HEK293T (cell line): ENCODE measurements at regions not wholly inside any gene's neighbourhood (a gene's known extent, or its start where the extent isn't known, plus 50 kb on each side); places are given as distances from the start of the nearest gene placed in this dataset.

ENCODE experiments used
- CTCF ChIA-PET: fragments of 350-600 bp; formaldehyde crosslinking; extraction: SDS; loops from one replicate; lab custom pipeline; 2021; ENCODE audit warnings: antibody characterized with exemption, inconsistent platforms; lab: Yijun Ruan, JAX
- POLR2A ChIA-PET: fragments of 350-600 bp; formaldehyde crosslinking; extraction: SDS; loops from one replicate; lab custom pipeline; 2020; ENCODE audit warnings: antibody characterized with exemption, inconsistent platforms; lab: Yijun Ruan, JAX
- DNase-seq: peaks from one replicate; pipeline ENCODE4 v3.0.0; 2012; ENCODE audit warnings: mixed read lengths; ENCODE audit errors: extremely low spot score
- ARNT ChIP-seq: fragments of 450-650 bp; IDR thresholded peaks from 2 replicates; pipeline ENCODE4 v1.6.1; 2017; ENCODE audit warnings: mild to moderate bottlenecking
- BHLHE40 ChIP-seq: fragments of 450-650 bp; IDR thresholded peaks from 2 replicates; pipeline ENCODE4 v1.6.1; 2016; ENCODE audit warnings: mild to moderate bottlenecking, moderate library complexity, borderline replicate concordance
- CTBP1 ChIP-seq: fragments of 450-650 bp; IDR thresholded peaks from 2 replicates; pipeline ENCODE4 v1.6.1; 2016; ENCODE audit warnings: borderline replicate concordance
- ELF4 ChIP-seq: fragments of 450-650 bp; IDR thresholded peaks from 2 replicates; pipeline ENCODE4 v1.6.1; 2017; ENCODE audit warnings: antibody characterized with exemption
- FOXA1 ChIP-seq: fragments of 450-650 bp; IDR thresholded peaks from 2 replicates; pipeline ENCODE4 v1.6.1; 2016; ENCODE audit warnings: mild to moderate bottlenecking
- FOXK2 ChIP-seq: fragments of 450-650 bp; IDR thresholded peaks from 2 replicates; pipeline ENCODE4 v1.6.1; 2016; ENCODE audit warnings: mild to moderate bottlenecking
- FOXM1 ChIP-seq: fragments of 450-650 bp; IDR thresholded peaks from 2 replicates; pipeline ENCODE4 v1.6.1; 2017; ENCODE audit warnings: mild to moderate bottlenecking, borderline replicate concordance
- HDGF ChIP-seq: fragments of 450-650 bp; IDR thresholded peaks from 2 replicates; pipeline ENCODE4 v1.6.1; 2017; ENCODE audit warnings: antibody characterized with exemption, borderline replicate concordance
- L3MBTL2 ChIP-seq: fragments of 450-650 bp; conservative IDR thresholded peaks from 2 replicates; pipeline ENCODE4 v1.6.1; 2016; ENCODE audit warnings: mild to moderate bottlenecking
- LEF1 ChIP-seq: fragments of 450-650 bp; IDR thresholded peaks from 2 replicates; pipeline ENCODE4 v1.6.1; 2017; ENCODE audit warnings: mild to moderate bottlenecking, borderline replicate concordance
- NFRKB ChIP-seq: fragments of 450-650 bp; IDR thresholded peaks from 2 replicates; pipeline ENCODE4 v1.6.1; 2016; ENCODE audit warnings: mild to moderate bottlenecking, moderate library complexity
- SP1 ChIP-seq: fragments of 450-650 bp; IDR thresholded peaks from 2 replicates; pipeline ENCODE4 v1.6.1; 2017
- SUZ12 ChIP-seq: fragments of 450-650 bp; IDR thresholded peaks from 2 replicates; pipeline ENCODE4 v1.6.1; 2016; ENCODE audit warnings: mild to moderate bottlenecking
- TARDBP ChIP-seq: fragments of 450-650 bp; IDR thresholded peaks from 2 replicates; pipeline ENCODE4 v1.6.1; 2016
- ZNF384 ChIP-seq: fragments of 450-650 bp; IDR thresholded peaks from 2 replicates; pipeline ENCODE4 v1.6.1; 2016
- TF ChIP-seq, protein P1 (sequence below): fragments of 450-650 bp; IDR thresholded peaks from 2 replicates; pipeline ENCODE4 v1.6.1; 2016

DNA sequence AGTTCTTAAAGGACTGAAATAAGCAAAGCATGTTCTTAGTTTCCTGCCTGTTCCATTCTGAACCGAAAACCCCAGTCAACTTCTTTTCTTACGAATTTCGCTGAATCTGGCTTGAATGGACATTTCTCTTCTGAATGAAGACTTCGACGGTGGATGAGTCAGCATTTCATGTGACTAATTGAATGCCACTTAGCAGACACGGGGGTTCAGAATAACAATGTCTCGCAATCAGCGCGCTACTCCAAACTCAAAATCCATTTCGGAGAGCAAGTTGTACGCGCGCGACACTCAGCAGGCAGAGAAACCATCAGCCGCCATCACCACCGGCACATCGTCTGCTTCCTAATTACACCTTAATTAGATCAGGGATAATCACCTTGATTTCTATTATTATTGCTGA, 239.0 kb upstream of the KLF6 start:
- DNase-seq, result no peak
- ChIA-PET POLR2A (no interaction called here), CTCF (no interaction called here)
- no peak for TF ChIP-seq BHLHE40
- TF ChIP-seq ELF4, result no peak
- no peak for TF ChIP-seq FOXM1
- no peak for TF ChIP-seq ZNF384
- no peak for TF ChIP-seq L3MBTL2
- TF ChIP-seq, protein P1, sequence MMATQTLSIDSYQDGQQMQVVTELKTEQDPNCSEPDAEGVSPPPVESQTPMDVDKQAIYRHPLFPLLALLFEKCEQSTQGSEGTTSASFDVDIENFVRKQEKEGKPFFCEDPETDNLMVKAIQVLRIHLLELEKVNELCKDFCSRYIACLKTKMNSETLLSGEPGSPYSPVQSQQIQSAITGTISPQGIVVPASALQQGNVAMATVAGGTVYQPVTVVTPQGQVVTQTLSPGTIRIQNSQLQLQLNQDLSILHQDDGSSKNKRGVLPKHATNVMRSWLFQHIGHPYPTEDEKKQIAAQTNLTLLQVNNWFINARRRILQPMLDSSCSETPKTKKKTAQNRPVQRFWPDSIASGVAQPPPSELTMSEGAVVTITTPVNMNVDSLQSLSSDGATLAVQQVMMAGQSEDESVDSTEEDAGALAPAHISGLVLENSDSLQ, result no peak
- no peak for TF ChIP-seq FOXK2
- no peak for TF ChIP-seq FOXA1
- TF ChIP-seq TARDBP, result no peak
- TF ChIP-seq HDGF, result no peak
- TF ChIP-seq SUZ12, result no peak
- no peak for TF ChIP-seq LEF1
- TF ChIP-seq SP1, result no peak
- TF ChIP-seq ARNT, result no peak
- TF ChIP-seq NFRKB, result no peak
- no peak for TF ChIP-seq CTBP1

DNA sequence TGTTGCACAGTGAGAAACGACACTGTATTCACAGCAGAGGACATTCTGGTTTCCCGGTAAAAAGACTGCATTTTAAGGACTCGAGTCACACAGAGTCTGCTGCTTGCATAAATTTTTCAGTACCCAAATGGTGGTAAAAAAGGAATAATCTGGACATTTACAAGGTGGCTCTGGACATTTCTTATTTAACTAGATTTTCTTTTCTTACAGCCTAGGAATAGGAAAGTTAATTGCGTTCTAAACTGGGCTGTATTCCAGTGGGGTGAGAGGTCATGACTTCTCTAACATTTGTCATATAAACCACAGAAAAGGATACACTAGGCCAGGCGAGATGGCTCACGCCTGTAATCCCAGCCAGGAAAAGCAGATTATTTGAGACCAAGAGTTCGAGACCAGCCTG, 237.5 kb upstream of the KLF6 start:
- CTCF ChIA-PET, result no interaction called here
- POLR2A ChIA-PET, result no interaction called here
- no peak for TF ChIP-seq LEF1
- TF ChIP-seq SP1, result no peak
- TF ChIP-seq, protein P1, result no peak
- TF ChIP-seq NFRKB, result no peak
- no peak for TF ChIP-seq ELF4
- TF ChIP-seq ZNF384, result no peak
- TF ChIP-seq FOXA1, result no peak
- no peak for TF ChIP-seq L3MBTL2
- TF ChIP-seq HDGF, result no peak
- no peak for TF ChIP-seq FOXK2
- no peak for DNase-seq

DNA sequence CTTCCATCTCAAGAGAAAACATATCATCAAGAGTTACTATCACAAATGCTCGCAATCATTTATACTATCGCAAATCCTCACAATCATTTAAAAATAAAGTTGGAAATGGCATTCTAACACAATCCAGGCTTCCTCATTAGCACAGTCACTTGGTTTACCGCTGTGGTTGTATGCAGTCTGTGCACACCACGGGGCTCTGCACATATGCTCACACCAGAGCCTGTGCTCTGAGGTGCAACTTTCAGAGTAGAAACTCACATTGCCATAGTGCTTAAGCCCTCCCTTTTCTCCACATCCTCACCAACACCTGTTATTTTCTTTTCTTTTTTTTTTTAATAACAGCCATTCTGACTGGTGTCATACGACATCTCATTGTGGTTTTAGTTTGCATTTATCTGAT, 235.6 kb upstream of the KLF6 start:
- CTCF ChIA-PET, result no interaction called here
- DNase-seq, result no peak
- TF ChIP-seq L3MBTL2 (no peak), ELF4 (no peak), BHLHE40 (no peak), FOXM1 (no peak), FOXA1 (no peak)
- TF ChIP-seq, protein P1, result no peak
- POLR2A ChIA-PET, result no interaction called here

DNA sequence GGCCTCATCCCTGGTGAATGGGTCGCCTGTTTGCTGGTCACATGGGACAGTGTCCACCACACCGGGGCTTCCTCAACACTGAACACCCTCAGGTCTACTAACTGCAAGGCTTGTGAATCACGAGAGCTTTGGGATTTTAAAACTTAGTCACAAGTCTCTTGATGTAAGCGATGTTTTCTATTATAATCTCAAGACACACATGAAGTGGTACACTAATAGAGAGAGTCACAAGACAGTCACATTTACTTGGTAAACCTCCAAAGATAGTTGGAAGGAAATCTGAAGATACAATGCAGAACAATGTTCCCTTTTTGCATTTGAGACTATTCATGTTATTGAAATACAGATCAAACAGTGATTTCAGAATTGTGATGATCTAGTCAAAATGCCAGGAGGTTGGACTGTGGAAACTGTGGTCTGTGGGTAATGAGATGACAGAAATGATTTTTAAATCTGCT, 233.1 kb upstream of the KLF6 start:
- POLR2A ChIA-PET, result no interaction called here
- CTCF ChIA-PET, result no interaction called here
- TF ChIP-seq SP1, result no peak
- TF ChIP-seq NFRKB, result no peak
- TF ChIP-seq ZNF384, result no peak
- no peak for TF ChIP-seq SUZ12
- TF ChIP-seq FOXA1, result no peak
- TF ChIP-seq, protein P1, result no peak
- no peak for TF ChIP-seq ARNT
- no peak for TF ChIP-seq TARDBP
- DNase-seq, result no peak

DNA sequence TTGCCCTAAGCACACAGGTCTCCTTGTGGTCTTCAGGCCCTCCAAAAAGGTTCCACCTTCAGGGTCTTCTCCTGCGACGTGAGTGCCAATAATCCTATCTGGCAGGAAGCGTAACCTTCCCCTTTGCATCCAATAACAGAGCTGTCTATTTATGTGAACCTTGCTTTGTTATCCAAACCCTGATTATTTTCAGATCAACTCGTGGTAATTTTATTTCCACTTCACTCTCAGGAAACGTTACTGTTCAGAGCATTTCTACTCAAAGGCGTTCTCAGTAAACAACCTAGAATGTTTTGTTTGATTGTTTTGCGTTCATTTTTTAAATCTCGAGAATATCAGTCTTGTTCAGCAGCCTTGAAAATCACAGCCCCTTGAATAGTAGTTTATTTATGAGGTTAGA, 232.3 kb upstream of the KLF6 start:
- no peak for TF ChIP-seq SP1
- no peak for TF ChIP-seq L3MBTL2
- no peak for TF ChIP-seq NFRKB
- TF ChIP-seq TARDBP, result no peak
- TF ChIP-seq FOXM1, result no peak
- TF ChIP-seq ELF4, result no peak
- no peak for TF ChIP-seq SUZ12
- TF ChIP-seq ARNT, result no peak
- no peak for TF ChIP-seq BHLHE40
- no peak for TF ChIP-seq FOXK2
- no peak for TF ChIP-seq FOXA1
- TF ChIP-seq LEF1, result no peak
- TF ChIP-seq CTBP1, result no peak
- DNase-seq, result no peak
- POLR2A ChIA-PET, result no interaction called here
- CTCF ChIA-PET, result no interaction called here

DNA sequence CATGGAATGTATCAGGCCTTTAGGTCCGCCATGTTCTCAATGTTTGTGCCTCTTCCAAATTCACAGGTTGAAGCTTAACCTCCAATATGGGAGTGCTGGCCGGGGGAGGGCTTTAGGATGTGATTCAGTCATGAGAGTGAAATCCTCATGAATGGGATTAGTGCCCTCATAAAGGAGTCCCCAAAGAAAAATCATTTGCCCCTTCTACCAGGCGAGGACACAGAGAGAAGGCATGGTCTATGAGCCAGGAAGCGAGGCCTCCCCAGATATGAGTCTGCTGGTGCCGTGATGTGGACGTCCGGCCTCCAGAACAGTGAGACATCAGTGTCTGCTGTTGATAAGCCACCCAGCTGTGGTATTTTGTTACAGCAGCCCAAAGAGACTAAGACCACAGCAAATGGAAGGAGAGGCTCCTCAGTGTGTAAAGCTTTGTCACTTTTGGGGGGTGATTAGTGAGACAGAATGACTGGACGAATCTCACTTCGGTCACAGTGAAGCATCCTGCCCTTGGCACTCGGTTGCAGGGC, 231.3 kb upstream of the KLF6 start:
- POLR2A ChIA-PET, result no interaction called here
- TF ChIP-seq ARNT (no peak), SUZ12 (no peak), CTBP1 (no peak), HDGF (no peak), L3MBTL2 (no peak), FOXM1 (no peak), BHLHE40 (no peak), LEF1 (no peak), ELF4 (no peak)
- DNase-seq, result no peak
- CTCF ChIA-PET, result no interaction called here
